GF-D8 (cell line): ENCODE measurements at regions not wholly inside any gene's neighbourhood (a gene's known extent, or its start where the extent isn't known, plus 50 kb on each side); places are given as distances from the start of the nearest gene placed in this dataset.
"Not testable (repeated sequence)": the region's sequence is repeated elsewhere in the genome, so short reads cannot be mapped to it uniquely, and the experiment has no call there.

Source experiments
- DNase-seq: peaks from one replicate; lab custom pipeline; 2025; lab: John Stamatoyannopoulos, UW

GRCh38 chr5:152046361-152046760, 121.7 kb upstream of the GLRA1 start:
- no peak for DNase-seq

DNA sequence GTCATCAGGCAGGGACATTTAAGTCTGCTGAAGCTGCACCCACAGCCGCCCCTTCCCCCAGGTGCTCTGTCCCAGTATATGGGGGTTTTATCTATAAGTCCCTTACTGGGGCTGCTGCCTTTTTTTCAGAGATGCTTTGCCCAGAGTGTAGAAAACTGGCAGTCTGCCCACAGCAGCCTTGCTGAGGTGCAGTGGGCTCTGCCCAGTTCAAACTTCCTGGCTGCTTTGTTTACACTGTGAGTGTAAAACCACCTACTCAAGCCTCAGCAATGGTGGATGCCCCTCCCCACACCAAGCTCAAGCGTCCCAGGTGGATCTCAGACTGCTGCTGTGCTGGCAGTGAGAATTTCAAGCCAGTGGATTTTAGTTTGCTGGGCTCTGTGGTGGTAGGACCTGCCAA, 114.2 kb upstream of the GLRA1 start:
- DNase-seq: not testable (repeated sequence)

DNA sequence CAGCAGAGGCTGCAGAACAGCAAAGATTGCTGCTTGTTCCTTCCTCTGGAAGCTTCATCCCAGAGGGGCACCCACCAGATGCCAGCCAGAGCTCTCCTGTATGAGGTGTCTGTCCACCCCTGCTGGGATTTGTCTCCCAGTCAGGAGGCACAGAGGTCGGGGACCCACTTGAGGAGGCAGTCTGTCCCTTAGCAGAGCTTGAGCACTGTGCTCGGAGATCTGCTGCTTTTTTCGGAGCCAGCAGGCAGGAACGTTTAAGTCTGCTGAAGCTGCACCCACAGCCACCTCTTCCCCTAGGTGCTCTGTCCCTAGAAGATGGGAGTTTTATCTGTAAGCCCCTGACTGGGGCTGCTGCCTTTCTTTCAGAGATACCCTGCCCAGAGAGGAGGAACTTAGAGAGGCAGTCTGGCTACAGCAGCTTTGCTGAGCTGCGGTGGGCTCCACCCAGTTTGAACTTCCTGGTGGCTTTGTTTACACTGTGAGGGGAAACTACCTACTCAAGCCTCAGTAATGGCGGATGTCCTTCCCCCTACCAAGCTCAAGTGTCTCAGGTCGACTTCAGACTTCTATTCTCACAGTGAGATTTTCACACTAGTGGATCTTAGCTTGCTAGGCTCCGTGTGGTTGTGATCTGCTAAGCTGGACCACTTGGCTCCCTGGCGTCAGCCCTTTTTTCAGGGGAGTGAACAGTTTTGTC, 101.8 kb upstream of the GLRA1 start:
- DNase-seq: not testable (repeated sequence)

- no peak for DNase-seq
Measured at GRCh38 chr5:152016421-152016820, 91.8 kb upstream of the GLRA1 start.

GRCh38 chr5:152007653-152008335, 83.1 kb upstream of the GLRA1 start:
- DNase-seq: no peak

DNA sequence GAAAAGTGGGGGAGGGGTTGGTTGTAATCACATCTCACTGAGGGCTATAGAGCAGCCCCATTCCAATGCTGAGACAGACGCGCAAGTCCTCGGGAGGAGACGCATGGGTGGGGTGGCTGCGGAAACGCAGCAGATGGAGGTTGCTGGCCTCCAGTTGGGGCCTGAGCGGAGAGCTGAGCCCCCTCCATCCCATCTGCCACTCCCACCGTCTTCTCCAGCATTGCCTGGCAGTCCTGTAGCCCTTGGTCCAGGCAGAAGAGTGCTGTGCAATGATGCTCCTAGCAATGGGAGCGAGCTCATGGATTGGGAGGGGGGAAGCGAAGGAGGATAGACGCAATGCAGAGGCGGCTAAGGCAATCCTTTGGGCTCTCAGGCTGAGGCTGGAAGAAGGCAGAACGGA, 79.4 kb upstream of the GLRA1 start:
- no peak for DNase-seq
